SW480 (cell line): ENCODE measurements at regions not wholly inside any gene's neighbourhood (a gene's known extent, or its start where the extent isn't known, plus 50 kb on each side); places are given as distances from the start of the nearest gene placed in this dataset.
"Not testable (repeated sequence)": the region's sequence is repeated elsewhere in the genome, so short reads cannot be mapped to it uniquely, and the experiment has no call there.

ENCODE experiments used
- DNase-seq: peaks from one replicate; pipeline ENCODE4 v3.0.0-alpha.2; 2016; ENCODE audit warnings: low spot score

GRCh38 chr15:84094720-84095119 lies 140.9 kb upstream of the GOLGA6L4 start:
- DNase-seq = not testable (repeated sequence)

GRCh38 chr15:84097053-84097452 lies 138.5 kb upstream of the GOLGA6L4 start:
- peak; percentile 35 for DNase-seq

GRCh38 chr15:84098604-84099003 lies 137.0 kb upstream of the GOLGA6L4 start:
- DNase-seq = no peak

- DNase-seq = no peak
Measured at GRCh38 chr15:84099181-84099580, 136.4 kb upstream of the GOLGA6L4 start.

- DNase-seq = no peak
Measured at GRCh38 chr15:84103345-84103744, 132.2 kb upstream of the GOLGA6L4 start.

DNA sequence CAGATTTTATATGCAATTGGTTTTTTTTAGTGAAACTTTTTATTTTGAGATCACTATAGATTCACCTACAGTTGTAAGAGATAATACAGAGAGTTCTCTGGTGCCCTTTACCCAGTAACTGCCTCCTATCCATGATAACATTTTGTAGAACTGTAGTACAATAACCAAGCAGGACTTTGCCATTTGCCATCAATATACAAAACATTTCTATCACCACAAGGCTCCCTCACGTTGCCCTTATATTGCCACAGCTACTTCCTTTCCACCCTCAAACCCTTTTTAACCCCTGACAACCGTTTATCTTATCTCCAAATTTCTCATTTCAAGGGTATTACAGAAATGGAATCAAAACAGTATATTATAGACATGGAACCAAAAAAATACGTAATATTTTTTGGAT lies 130.7 kb upstream of the GOLGA6L4 start:
- no peak for DNase-seq

DNA sequence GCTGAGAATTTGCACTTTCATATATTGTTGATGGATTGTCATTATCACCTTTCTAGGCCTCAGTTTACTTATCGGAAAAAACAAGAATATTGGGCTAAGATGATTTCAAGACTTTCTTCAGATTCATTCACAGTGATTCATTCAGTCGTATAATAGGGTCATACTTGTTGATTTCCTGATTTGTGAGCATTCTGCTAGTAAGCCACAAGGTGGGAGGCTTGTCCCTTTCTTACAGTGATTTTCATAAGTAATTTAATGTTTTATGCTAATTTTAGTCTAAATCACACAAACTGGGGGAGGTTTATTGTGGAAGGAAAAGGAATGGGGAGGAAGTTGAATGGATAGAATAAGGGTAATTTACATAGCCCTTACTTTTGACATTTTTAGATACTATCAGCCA lies 126.8 kb upstream of the GOLGA6L4 start:
- no peak for DNase-seq

- no peak for DNase-seq
Measured at GRCh38 chr15:84111575-84111974, 124.0 kb upstream of the GOLGA6L4 start.

- peak; percentile 25 for DNase-seq
Measured at GRCh38 chr15:84112025-84112424, 123.5 kb upstream of the GOLGA6L4 start.

GRCh38 chr15:84113919-84114318 lies 121.7 kb upstream of the GOLGA6L4 start:
- no peak for DNase-seq

GRCh38 chr15:84114680-84115079 lies 120.9 kb upstream of the GOLGA6L4 start:
- DNase-seq = not testable (repeated sequence)

DNA sequence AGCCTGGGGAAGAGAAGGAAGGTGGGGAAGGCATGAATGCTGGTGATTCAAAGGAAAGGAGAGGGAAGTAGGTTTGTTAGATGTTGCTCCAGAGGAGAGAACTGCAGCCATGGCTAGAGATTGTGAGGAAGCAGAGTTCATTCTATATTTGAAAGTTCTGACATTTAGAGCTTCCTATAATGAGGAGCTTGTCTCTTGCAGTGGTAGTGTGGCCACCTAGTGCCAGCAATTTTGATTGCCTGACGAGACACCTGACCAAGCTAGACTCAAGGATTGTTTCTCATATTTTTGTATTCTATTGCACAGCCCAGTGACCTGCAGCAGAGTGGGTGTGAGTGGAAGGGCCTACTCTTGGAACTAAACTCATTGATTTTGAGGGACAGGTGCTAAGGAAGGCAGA lies 116.2 kb upstream of the GOLGA6L4 start:
- not testable (repeated sequence) for DNase-seq

DNA sequence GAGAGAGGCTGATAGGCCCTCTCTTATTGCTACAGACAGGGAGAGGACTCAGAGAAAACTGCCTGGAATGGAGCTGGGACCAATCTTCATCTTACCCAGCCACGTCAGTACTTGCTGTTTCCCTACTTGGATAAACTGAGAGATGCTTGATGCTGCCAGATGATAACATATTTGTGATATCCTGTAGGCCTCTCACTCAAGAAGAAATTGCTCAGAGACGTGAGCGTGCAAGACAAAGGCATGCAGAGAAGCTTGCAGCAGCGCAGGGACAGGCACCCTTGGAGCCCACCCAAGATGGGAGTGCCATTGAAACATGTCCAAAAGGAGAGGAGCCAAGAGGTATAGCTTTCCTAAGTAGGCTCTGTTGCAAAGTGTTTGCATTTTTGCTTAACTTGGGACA lies 114.7 kb upstream of the GOLGA6L4 start:
- DNase-seq = not testable (repeated sequence)

DNA sequence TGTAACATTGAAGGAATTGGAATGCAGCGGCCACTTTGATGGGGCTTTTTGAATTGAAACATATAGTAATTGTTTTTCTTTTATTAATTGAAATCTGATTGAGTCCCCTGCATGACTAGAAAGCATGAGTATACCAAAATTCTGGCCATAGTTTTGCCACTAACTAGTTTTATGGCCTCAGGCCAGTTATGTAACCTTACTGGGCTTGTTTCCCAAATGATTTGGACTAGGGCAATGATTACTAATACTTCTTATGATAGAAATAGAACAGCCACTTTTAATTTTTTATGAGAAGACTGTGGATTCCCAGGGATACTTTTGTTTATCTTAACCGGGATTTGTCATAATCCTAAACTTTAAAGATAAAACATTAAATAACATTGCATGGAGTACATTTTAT lies 106.9 kb upstream of the GOLGA6L4 start:
- DNase-seq = not testable (repeated sequence)

DNA sequence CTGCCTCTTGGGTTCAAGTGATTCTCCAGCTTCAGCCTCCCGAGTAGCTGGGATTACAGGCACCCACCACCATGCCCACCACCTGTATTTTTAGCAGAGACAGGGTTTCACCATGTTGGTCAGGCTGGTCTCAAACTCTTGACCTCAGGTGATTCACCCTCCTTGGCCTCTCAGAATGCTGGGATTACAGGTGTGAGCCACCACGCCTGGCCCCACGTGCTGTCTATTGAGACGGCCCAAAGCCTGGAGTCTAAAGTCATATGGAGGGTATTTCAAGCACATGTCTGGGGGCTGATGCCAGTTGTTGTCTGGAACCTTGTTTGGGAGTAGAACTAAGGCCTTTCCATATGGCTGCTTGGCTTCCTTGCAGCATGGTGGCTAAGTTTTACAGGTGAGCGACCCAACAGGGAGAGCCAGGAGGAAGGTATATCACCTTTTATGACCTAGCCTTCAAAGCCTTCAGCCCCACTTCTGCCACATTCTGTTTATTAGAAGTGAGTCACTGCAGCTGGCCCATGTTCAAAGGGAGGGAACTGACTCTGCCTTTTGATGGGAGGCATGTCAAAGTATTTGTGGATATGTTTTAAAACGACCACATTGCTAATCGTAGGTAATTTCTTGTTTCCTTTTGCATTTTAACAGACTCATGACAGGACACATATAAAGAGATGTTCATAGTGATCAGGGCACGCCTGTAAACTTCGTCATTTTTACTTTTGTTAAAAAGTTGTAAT lies 105.3 kb upstream of the GOLGA6L4 start:
- peak; percentile 62 for DNase-seq

DNA sequence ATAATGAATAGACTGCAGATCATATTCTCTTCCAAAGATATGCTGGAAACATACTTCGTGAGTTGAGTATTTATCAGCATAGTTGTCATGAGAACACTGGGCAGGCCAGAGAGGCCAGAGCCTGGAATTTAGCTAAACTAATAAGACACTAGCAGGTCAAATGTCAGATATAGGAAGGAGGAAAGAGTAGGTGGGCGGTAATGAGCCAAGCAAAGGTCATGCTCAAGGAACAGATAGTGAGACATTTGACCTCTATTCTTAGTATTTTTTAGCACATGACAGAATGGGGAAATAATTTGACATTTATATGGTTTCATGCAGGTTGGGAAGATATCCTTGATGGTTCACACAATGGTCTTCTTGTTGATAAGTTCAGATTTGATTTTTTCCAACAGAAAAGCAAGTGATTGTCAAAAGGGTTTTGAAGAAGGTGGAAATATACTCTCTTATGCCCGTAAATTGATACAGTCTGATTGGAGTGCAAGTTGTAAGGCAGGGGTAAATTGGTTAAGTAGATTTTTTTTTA lies 99.6 kb upstream of the GOLGA6L4 start:
- not testable (repeated sequence) for DNase-seq

GRCh38 chr15:84142888-84143337 lies 92.7 kb upstream of the GOLGA6L4 start:
- DNase-seq = peak; percentile 64

- no peak for DNase-seq
Measured at GRCh38 chr15:84143753-84144314, 91.7 kb upstream of the GOLGA6L4 start.

- DNase-seq = not testable (repeated sequence)
Measured at GRCh38 chr15:84144946-84145345, 90.6 kb upstream of the GOLGA6L4 start.

- not testable (repeated sequence) for DNase-seq
Measured at GRCh38 chr15:84146299-84146698, 89.3 kb upstream of the GOLGA6L4 start.

DNA sequence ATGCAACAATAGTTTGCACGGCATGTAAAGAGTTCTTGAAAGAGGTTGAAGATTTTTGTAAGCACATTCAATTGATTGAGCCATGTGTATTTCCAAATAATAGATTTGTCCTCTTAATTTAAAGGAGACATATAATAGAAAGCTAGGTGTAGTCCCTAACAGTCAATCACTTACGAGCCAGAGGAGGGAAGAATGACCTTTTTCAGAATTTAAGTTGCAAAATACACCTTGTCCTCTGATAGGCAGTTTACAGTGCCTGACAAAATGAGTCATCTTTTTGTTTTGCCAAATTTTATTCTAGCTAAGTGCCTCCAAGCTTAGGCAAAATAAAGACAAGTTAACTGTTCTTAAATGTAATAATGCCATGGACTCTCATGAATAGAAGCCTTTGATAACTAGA lies 88.3 kb upstream of the GOLGA6L4 start:
- DNase-seq = not testable (repeated sequence)

- DNase-seq = no peak
Measured at GRCh38 chr15:84151205-84151931, 84.2 kb upstream of the GOLGA6L4 start.
